Esophagus muscularis mucosa (tissue), 4 donors: ENCODE measurements at regions not wholly inside any gene's neighbourhood (a gene's known extent, or its start where the extent isn't known, plus 50 kb on each side); places are given as distances from the start of the nearest gene placed in this dataset.

Experiments
- DNase-seq: peaks from one replicate; pipeline ENCODE4 v3.0.0-alpha.2; 2017; ENCODE audit errors: extremely low spot score
- H3K27ac ChIP-seq, 4 donors: fragments of 200-600 bp; sonication (generic); replicated peaks in 1 of 4; 1 replicate in 3 of 4; 2 replicates in 1 of 4; pipeline ENCODE4 v1.5.1; 2016 to 2019; ENCODE audit warnings: mild to moderate bottlenecking in 1 of 4
- H3K27me3 ChIP-seq, 4 donors: fragments of 200-600 bp; sonication (generic); one replicate each; pipeline versions ENCODE4 v1.5.1 to v1.6.0; 2016 to 2019
- H3K36me3 ChIP-seq, 4 donors: fragments of 200-600 bp; sonication (generic); one replicate each; pipeline ENCODE4 v1.5.1; 2016 to 2019
- H3K4me1 ChIP-seq, 4 donors: fragments of 200-600 bp; sonication (generic); one replicate each; pipeline ENCODE4 v1.5.1; 2016 to 2019
- H3K4me3 ChIP-seq, 4 donors: fragments of 200-600 bp; sonication (generic); 1 replicate in 2 of 4; 2 replicates in 2 of 4; pipeline ENCODE4 v1.5.1; 2016 to 2019; ENCODE audit warnings: mild to moderate bottlenecking in 4 of 4, moderate library complexity in 1 of 4
- H3K9me3 ChIP-seq, 4 donors: fragments of 200-600 bp; sonication (generic); 1 replicate in 3 of 4; 2 replicates in 1 of 4; pipeline ENCODE4 v1.5.1; 2016 to 2019
- EP300 ChIP-seq: sonication (generic); formaldehyde crosslinking; IDR thresholded peaks from one replicate; pipeline ENCODE4 v1.6.1; 2017; ENCODE audit warnings: antibody characterized with exemption
- POLR2A ChIP-seq: fragments of 450-650 bp; IDR thresholded peaks from one replicate; pipeline ENCODE4 v1.6.1; 2017; ENCODE audit warnings: antibody characterized with exemption, moderate library complexity, mild to moderate bottlenecking, low read depth
- POLR2AphosphoS5 ChIP-seq, 2 donors: sonication (generic); formaldehyde crosslinking; IDR thresholded peaks; one replicate each; pipeline ENCODE4 v1.6.1; 2017; ENCODE audit warnings: antibody characterized with exemption in 2 of 2
- WGBS: methylation state at CpG from one replicate; pipeline ENCODE4 v1.1.5; 2018; 5-methylcytosine and 5-hydroxymethylcytosine counted together
- intact Hi-C: fragments of 100-400 bp; cut with DNase I; formaldehyde crosslinking; loops from one replicate; pipeline ENCODE4 v1.15.1; 2023
- TF ChIP-seq, protein P1 (sequence below), 3 experiments: fragments of 200-600 bp in 2 of 3; fragments of 450-650 bp in 1 of 3; sonication (generic) in 2 of 3; IDR thresholded peaks; one replicate each; pipeline ENCODE4 v1.5.1; 2017 to 2019; ENCODE audit warnings: antibody characterized with exemption in 3 of 3, mild to moderate bottlenecking in 2 of 3, moderate library complexity in 1 of 3

GRCh38 chr12:112574896-112575558 lies 156.3 kb downstream of the PTPN11 start:
- WGBS = 4% methylated on average over 8 of the region's 42 CpGs
- intact Hi-C loops = no loop called here
- peaks cover 0 to 56% (median 10%) of the 10 kb centered on the region in 4 donors for H3K27me3 ChIP-seq

DNA sequence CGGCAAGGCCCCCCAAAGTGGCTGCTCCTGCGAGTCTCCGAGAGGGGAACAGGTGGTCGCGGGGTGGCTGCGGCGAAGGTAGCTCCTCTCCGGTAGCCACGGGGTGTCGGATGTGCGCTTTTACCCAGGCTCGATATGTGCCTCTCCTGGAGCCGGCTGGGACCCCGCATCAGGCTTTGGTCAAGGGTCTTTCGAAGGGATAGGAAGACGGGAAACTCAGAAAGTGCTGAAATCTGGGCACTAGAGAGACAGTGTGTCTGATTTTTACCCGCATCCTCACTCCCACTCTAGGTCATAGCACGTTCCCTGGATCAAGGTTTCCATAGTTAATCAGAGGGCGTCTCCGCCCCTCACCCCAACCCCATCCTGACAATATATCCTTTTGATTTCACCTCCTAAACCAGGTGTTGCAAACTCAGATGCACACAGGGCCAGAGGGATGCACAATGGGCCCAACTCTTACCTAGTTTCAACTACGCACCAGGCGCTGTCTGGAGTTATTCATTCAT lies 156.9 kb downstream of the PTPN11 start:
- intact Hi-C loops = no loop called here
- WGBS = 52% methylated on average over 13 of the region's 22 CpGs

More at GRCh38 chr12:112574896-112575558, 156.3 kb downstream of the PTPN11 start:
- TF ChIP-seq POLR2A (no peak), EP300 (no peak), POLR2AphosphoS5 (IDR thresholded peaks at IDR 0.05) (no peak)
- TF ChIP-seq, protein P1, sequence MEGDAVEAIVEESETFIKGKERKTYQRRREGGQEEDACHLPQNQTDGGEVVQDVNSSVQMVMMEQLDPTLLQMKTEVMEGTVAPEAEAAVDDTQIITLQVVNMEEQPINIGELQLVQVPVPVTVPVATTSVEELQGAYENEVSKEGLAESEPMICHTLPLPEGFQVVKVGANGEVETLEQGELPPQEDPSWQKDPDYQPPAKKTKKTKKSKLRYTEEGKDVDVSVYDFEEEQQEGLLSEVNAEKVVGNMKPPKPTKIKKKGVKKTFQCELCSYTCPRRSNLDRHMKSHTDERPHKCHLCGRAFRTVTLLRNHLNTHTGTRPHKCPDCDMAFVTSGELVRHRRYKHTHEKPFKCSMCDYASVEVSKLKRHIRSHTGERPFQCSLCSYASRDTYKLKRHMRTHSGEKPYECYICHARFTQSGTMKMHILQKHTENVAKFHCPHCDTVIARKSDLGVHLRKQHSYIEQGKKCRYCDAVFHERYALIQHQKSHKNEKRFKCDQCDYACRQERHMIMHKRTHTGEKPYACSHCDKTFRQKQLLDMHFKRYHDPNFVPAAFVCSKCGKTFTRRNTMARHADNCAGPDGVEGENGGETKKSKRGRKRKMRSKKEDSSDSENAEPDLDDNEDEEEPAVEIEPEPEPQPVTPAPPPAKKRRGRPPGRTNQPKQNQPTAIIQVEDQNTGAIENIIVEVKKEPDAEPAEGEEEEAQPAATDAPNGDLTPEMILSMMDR (IDR thresholded peaks at IDR 0.05) = no peak
- H3K27ac ChIP-seq = no peak overlapping the region
- DNase-seq = no peak
- no peak overlapping the region for H3K4me3 ChIP-seq
- H3K9me3 ChIP-seq = no peaks in the 10 kb centered on the region
- no peaks in the 10 kb centered on the region for H3K36me3 ChIP-seq
- peaks cover 0 to 9% (median 6%) of the 10 kb centered on the region in 4 donors for H3K4me1 ChIP-seq

DNA sequence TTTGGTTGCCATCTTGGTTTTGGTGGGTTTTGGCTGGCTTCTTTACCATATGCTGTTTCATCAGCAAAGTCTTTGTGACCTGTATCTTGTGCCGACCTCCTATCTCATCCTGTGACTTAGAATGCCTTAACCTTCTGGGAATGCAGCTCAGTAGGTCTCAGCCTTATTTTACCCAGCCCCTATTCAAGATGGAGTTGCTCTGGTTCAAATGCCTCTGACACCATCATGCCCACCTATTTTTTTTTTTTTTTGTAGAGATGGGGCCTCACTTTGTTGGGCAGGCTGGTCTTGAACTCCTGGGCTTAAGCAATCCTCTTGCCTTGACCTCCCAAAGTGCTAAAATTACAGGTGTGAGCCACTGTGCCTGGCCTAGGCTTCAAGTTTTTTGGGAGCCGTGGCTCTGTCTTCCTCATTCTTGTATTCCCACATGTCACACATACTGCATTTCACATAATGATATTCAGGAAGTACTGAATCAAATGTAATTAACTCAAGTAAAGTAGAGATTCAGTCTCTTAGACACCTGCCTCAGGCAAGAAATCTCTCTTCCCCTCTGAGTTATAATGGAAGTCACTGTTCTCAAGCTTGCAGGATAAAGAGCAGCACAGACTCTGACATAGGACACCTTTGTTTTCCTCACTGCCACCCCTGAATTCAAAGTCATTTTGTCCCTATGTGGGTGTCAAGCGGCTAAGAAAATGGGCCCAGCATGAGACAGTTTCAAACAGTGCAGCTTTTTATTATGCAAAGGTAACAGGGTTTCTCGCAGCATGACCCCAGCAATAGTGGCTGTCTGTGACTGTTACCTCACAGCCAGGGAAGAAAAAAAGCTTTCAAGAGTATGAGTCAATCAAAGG lies 159.0 kb downstream of the PTPN11 start:
- 44% methylated on average over 4 of the region's 4 CpGs for WGBS
- Histone ChIP-seq H3K36me3 (no peaks in the 10 kb centered on the region), H3K27ac (no peak overlapping the region), H3K4me1 (peaks cover 0 to 9% (median 6%) of the 10 kb centered on the region in 4 donors), H3K4me3 (no peak overlapping the region), H3K9me3 (no peaks in the 10 kb centered on the region), H3K27me3 (peaks cover 0 to 64% (median 10%) of the 10 kb centered on the region in 4 donors)
- intact Hi-C loops = no loop called here
- TF ChIP-seq POLR2AphosphoS5 (IDR thresholded peaks at IDR 0.05) (no peak), POLR2A (no peak), EP300 (no peak)
- TF ChIP-seq, protein P1 (IDR thresholded peaks at IDR 0.05) = no peak
- DNase-seq = no peak

More for the DNA sequence above, 156.9 kb downstream of the PTPN11 start:
- no peak overlapping the region for H3K4me3 ChIP-seq
- no peaks in the 10 kb centered on the region for H3K36me3 ChIP-seq
- no peak overlapping the region for H3K27ac ChIP-seq
- H3K27me3 ChIP-seq = peaks cover 0 to 53% (median 10%) of the 10 kb centered on the region in 4 donors
- TF ChIP-seq, protein P1 (IDR thresholded peaks at IDR 0.05) = no peak
- no peak for TF ChIP-seq EP300
- no peak for TF ChIP-seq POLR2AphosphoS5 (IDR thresholded peaks at IDR 0.05)
- TF ChIP-seq POLR2A = no peak
- H3K4me1 ChIP-seq = peaks cover 0 to 9% (median 6%) of the 10 kb centered on the region in 4 donors
- no peak for DNase-seq
- no peaks in the 10 kb centered on the region for H3K9me3 ChIP-seq

- Histone ChIP-seq H3K27me3 (peaks cover 0 to 38% (median 0%) of the 10 kb centered on the region in 4 donors), H3K4me3 (no peak overlapping the region), H3K27ac (no peak overlapping the region), H3K36me3 (no peaks in the 10 kb centered on the region), H3K4me1 (no peaks in the 10 kb centered on the region), H3K9me3 (peaks cover 0 to 8% (median 3%) of the 10 kb centered on the region in 4 donors)
- no peak for DNase-seq
- 66% methylated on average over 7 of the region's 7 CpGs for WGBS
- intact Hi-C loops = no loop called here
- TF ChIP-seq EP300 (no peak), POLR2A (no peak), POLR2AphosphoS5 (IDR thresholded peaks at IDR 0.05) (no peak)
- TF ChIP-seq, protein P1 (IDR thresholded peaks at IDR 0.05) = no peak
These were observed 165.5 kb downstream of the PTPN11 start for GRCh38 chr12:112584266-112584722.
